IPS DF 4.7 (cell line): ENCODE measurements at regions not wholly inside any gene's neighbourhood (a gene's known extent, or its start where the extent isn't known, plus 50 kb on each side); places are given as distances from the start of the nearest gene placed in this dataset.

Experiments
- DNase-seq: peaks from one replicate; pipeline ENCODE4 v3.0.0-alpha.2; 2013; ENCODE audit warnings: low spot score; ENCODE audit errors: extremely low read depth

DNA sequence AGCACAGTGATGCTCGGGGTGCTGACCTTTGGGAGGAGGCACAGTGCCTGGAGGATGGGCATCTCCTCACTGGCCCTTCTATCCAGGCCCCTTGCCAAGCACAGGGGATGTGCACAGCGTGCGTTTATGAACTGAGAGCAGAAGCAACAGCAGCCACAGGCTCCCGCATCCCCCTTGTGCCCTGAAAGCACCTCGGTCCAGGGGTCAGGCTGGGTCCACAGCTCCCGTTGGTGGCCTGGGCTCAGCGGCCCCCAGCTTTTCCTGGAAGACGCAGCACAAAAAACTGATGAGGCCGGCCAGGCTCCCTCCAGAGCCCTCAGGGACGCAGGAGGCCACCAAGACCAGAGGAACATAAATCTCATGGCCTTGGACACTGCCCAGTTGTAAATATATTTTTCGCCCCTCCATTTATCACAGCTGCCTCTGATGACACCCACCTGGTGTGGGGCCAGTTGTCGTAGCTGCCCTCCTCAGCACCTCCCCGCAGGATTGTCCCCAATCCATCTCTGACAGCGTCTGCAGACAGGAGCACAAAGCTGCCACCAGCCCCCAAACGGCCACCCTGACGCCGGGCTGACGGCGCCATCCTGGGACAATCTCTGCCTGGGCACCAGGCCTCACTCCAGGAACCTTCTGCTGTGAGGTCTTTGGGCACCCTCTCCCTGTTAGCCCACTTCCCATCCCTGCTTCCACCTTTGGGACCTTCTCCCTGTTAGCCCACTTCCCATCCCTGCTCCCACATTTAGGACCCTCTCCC is 203.1 kb downstream of the BRD1 start:
- no peak for DNase-seq

DNA sequence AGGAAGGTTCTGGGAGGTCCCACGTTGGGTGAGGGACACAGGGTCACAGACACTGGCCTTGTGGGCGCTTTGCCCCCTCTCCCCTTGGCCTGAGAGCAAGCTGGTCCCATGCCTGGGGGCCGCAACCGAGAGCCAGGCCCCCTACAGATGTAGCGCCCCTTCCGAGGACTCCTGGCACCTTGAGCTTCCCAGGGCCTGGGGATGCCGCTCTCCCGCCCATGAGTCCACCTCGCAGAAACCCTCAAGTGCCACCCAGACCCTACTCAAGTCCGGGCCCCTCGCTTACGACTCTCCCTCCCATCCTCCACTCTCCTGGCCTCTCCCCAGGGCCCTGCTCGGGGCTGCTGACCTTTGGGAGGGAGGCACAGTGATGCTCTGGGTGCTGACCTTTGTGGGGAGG is 204.0 kb downstream of the BRD1 start:
- DNase-seq, result no peak

GRCh38 chr22:49623176-49623575 is 204.5 kb downstream of the BRD1 start:
- no peak for DNase-seq

- no peak for DNase-seq
These were observed 205.2 kb downstream of the BRD1 start for GRCh38 chr22:49622241-49623105.

DNA sequence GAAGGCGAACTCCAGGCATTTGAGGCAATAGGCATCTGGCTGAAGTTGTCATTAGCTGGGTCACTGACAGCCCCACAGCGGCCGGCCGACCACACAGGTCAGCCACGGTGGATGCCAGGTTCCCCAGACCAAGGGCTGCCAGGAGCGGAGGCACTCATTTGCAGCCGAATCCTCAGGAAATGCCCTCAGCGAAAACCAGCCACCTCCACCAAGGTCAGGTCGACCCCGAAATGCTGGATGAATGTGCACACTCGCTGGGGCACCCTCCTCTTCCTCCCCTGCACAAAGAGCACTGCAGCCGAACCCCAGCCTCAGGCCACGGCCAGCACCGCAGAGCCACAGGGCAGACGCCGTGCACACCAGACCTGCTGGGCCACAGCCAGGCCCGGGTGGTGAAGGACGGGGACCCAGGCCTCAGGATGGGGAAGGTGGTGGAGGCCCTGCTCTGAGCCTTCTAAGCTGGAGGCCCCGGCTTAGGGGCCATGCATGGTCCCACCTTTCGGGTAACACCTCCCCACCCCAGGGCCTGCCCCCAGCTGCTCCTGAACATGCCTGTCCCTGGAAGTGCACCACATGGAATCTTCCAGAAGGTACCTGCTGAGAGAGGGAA is 206.0 kb downstream of the BRD1 start:
- DNase-seq, result no peak

DNA sequence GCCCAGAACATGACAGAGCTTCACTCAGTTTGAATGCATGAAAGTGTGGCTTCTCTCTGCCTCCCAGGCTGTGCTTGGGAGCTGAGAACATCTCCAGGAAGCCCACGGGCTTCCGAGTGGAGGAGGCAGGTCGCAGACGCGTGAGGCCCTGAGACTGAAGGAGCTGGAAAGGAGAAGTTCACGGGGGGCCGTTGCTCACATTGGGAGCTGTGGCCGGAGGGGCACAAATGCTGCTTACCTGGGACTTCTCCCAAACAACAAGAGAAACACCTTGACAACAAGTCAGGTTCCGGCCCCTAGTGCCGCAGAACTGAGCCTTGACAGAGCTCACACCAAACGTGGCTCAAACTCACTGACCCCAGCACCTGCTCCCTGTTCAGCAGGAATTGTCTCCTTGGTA is 207.0 kb downstream of the BRD1 start:
- no peak for DNase-seq

DNA sequence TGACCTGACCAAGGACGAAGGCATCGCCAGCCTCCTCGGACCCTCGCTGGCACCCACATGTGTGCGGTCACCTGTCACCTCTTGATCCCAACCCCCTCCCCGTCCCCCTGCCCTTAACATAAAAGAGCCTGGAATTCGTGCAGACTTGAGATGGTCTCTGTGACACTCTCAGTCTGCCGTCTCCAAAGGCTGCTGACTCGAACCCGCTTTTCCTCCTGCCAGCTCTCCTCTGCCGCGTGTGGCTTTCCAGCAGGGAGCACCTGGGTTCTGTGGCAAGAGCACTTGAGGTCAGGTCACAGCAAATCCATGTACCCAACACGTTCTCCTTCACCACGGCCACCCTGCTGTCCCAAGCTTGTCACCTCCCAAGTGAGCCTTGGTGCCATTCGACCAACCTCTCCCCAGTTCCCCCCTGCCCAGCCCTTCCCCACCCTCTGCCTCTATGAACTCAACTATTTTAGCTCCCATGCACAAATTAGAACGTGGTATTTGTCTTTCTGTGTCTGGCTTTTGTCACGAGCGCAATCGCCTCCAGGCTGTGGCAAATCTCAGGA is 207.6 kb downstream of the BRD1 start:
- no peak for DNase-seq

DNA sequence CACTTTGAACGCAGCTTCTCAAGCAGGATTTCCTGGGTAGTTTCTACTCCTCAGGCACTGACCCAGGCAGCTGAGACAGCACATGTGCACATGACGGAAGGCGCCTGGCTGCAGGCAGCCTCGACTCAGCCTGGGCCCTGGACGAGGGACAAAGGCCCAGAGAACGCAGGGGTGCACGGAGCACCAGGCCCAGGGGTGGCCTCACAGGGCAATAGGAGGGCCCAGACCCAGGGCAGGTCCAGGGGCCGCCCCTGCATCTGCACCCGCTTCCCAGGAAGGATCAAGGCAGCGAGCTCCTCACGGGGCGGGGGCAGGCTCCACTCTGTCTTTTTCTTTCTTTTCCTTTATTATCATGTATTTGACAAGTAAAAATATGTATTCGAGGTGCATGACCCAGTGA is 208.4 kb downstream of the BRD1 start:
- no peak for DNase-seq

GRCh38 chr22:49618677-49618953 is 209.1 kb downstream of the BRD1 start:
- DNase-seq, result no peak

DNA sequence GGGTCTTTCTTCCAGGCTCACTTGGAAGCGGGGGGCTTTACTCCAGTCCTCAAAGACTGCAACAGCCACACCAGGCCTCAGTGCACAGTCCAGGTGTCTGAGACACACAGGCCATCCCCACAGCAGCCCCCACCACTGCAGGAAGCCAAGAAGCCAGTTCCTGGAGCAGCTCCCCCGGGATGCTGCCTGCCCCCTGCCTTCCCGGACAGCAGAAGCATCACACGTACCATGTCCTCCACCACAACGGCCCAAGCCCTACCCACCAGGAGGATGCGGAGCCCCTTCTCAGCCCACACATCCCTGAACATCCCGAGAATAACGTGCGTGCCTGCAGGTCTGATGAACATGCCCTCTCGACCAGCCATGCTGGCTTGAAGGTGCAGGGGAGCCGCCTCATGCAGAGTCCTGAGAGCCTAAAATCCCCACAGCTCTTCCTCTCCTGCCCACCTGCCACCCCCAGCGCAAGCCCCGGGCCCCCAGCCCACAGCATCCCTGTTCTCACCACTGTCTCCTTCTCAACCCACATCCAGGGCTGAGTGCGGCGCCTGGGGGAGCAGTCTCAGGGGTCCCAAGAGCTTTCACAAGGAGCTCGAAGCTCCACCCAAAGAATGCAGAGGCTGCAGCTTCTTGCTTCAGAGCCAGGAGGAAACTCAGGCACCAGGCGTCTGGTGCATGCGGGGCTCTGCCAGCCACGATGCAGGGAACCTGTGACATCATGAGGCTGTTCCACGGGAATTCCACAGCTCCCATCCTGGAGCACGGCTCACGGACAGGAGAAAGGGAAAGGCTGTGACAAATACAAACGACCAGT is 209.6 kb downstream of the BRD1 start:
- DNase-seq, result no peak

GRCh38 chr22:49617264-49617663 is 210.4 kb downstream of the BRD1 start:
- DNase-seq, result no peak

GRCh38 chr22:49616356-49617231 is 211.1 kb downstream of the BRD1 start:
- DNase-seq, result no peak

- DNase-seq, result no peak
These were observed 212.4 kb downstream of the BRD1 start for GRCh38 chr22:49614966-49615965.

DNA sequence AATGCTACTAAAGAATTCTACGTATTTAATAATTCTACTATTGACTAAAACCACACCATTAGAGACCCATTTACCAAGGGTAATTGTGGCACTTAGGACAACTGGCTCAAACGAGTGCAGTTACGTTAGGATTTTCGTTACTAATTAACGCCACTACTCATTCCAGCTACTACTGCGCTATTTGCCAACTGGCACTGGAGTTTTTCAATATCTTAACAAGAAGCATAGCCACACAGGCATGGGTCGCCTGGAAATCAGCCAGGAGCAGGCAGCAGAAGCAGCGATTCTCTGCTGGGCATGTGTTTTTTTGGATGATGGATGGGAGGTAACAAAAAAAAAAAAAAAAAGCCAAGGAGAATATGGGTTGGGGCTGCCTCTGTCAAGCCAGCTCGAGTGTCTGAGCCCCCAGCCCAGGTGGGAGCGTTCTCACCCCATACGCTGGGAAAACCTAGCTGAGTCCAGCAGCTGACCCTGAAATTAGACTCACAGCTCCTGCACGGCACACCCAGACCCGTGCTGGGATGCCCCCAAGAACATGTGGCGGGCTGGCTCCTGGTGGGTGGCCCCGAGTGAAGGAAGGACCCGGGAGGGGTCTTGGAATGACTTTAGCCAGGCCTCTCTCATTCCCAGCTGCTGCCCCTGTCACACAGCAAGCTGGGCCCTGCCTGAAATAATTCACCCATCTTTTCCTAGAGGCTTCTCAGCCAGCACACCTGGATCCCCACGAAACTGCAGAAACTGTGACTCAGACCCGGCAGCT is 214.0 kb downstream of the BRD1 start:
- no peak for DNase-seq

DNA sequence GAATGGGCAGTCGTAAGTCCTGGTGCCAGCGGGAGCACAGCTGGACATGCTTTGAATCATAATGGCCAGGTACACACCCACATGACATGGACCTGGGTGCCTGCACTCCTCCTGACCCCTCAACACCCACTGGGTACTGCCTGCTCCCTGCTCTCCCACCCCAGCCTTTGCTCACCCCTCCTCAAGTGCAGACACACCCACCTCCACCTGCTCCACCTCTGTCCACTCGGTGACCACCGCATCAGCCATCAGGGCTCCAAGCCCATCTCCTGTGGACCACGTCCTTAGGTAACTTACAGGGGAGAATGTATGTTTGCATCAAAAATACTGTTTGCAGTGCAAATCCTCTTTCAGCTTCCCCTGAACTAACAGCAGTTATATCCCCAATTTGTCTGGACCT is 214.6 kb downstream of the BRD1 start:
- no peak for DNase-seq

DNA sequence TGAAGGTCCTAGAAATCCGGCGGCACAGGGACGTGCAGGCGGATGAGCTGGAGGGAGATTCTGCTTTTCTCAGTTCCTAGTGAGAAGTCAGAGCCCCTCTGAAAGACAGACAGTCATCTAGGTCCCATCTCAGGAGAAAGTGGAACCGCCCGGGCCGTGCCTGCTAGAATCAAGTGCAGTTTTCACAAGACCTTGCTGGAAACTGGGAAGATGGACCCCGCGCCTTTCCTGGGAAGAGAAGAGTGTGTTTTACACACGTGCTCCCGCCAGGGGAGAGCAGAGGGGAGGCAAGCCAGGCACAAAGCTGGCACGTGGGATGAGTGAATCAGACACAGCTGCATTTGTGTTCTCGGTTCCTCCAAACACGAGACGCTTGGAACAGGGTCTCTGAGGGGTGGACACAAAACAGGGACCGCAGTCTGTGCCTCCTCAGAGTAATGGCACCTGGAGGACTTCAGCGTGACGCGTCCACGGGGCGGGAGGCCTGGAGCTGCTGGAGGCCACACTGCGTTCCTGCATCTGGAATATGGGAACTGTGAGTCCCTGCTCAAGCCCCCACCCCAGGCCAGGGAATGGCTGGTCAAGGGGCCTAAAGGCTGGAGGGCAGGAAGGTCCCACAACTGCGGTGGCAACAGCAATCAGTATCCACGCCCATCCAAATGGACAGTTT is 218.3 kb downstream of the BRD1 start:
- DNase-seq, result no peak

DNA sequence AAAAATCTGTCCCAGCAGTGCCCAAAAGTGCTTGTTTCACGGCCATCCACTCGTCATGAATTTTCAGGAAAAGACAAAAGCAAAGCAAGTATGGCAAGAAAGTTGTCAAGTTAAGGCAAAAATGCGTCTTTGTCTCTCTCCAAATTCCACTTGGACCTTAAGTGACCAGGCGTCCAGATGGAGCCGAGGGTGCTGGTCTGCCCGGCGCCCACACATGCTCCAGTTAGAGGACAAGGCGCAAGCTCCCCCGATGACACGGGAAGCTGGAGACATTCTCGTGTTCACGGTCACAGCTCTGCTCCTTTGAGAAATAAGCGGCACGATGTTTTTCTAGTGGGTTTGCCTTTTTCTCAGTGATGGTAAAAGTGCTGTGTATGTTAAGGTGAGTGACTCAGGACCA is 219.0 kb downstream of the BRD1 start:
- no peak for DNase-seq

- no peak for DNase-seq
These were observed 219.4 kb downstream of the BRD1 start for GRCh38 chr22:49608228-49608627.
